NCI-H187 (cell line): ENCODE measurements at regions not wholly inside any gene's neighbourhood (a gene's known extent, or its start where the extent isn't known, plus 50 kb on each side); places are given as distances from the start of the nearest gene placed in this dataset.

Source experiments
- DNase-seq, 2 experiments: peaks; one replicate each; lab custom pipeline; 2025; lab: John Stamatoyannopoulos, UW

DNA sequence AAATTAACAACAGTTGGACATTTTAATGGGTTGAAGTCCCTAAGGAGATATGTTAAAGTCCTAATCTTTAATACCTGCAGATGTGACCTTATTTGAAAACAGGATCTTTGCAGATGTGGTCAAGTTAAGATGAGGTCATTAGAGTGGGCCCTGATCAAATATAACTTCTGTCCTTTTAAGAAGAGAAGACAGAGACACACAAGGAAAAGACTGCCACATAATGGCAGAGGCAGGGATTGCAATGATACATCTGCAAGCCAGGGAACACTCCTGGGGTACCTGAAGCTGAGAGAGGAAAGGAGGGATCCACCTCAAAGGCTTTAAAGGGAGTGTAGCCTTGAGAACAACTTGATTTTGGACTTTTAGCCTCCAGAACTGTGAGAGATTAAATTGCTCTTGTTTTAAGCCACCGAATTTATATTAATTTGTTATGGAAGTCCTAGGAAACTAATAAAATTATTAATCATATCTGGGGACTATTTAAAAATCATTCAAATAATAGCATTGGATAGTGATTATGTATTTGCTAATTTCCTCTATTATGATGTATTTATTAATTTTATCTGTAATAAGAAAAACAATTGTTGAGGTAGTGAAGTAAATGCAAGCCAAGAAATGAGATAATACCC is 700.0 kb upstream of the PCDH15 start:
- DNase-seq = no peak

DNA sequence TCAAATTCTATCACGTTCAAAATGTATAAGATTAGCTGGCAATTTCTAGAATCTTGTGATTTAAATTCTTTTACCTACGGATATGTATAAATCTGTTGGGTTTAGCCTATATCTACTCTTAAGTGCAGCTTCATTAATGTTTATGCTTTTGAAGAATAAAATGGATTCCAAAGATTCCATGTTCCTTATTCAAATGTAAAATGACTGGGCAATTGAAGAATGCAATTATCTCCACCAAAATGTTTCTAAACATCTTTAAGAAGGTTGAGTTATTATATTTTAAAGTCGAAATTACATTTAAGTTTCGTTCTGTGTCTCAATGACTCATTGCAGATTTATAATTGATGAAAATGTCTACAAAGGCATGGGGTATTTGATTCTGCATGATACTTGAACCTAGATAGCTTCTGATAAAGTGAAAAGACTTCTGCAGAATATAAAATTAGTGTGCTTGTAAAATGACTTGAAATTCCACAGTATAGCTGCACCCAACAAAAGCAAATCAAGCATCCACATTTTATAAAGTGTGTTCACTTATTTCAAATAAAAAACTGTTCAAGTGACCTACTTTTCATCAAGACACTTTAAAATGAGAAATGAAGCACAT is 697.0 kb upstream of the PCDH15 start:
- DNase-seq = no peak

DNA sequence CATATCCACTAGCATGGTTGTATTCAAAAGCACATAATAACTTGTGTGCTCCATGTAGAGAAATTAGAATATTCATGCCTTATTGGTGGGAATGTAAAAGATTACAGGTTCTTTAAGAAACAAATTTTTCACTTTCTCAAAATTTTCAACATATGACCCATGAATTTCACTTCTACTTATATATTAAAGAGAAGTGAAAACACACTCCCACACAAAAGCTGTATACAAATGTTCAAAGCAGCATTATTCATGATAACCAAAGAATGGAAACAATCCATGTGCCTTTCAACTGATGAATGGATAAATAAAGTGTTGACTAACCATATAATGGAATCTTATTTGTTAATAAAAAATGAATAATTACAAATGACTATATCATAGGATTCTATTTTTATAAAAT is 694.5 kb upstream of the PCDH15 start:
- no peak for DNase-seq

DNA sequence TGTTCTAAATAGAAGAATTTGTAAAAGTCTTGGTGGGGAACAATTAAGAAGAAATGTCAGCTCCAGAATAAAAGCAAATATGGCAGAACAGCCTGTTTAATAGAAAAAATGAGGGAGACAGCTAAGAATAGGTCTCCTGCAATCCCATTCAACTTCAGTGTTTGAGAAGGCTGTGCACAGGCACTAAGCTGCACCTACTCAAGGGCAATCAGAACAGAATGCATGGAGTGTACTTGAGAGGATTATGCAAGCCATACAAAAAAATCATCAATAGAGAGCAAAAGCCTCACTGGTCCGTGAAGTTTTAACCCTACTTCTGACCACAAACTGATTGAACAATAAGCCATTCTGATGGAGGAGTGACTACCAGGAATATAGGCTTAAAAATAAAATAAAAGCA is 690.7 kb upstream of the PCDH15 start:
- DNase-seq = no peak

DNA sequence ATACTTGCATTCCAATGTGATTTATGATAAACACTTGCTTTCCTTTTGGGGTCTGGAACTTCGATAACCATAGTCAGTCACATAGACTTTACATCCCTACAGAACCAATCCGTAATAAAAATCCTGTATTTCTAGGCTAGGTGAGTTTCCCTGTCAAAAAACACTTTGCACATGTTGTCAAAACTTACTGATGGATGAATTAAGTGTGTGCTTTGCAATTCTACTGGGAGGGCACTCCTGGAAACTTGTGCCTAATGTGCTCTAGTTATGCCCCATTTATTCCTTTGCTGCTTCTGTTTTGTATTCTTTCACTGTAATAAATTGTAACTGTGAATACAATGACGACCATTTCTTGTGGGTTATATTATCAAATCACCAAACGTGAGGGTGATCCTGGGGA is 684.8 kb upstream of the PCDH15 start:
- no peak for DNase-seq

DNA sequence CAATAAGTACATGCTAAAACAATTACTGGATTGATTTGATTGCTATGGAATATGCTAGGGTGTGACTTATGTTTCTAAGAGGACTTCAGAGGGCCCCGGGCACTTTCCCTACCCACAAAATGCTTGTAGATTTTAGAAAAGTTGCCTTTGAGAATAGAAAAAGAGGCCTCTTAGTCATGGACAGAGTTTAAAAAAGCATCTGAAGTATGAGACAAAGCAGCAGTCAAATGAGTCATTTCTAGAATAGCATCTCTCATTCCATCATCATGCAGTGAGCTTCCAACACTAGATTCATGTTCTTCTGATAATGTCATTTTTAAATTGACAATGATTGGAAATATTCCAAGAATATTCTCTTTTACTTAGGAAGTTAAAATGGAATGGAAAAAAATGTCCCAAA is 675.1 kb upstream of the PCDH15 start:
- no peak for DNase-seq

DNA sequence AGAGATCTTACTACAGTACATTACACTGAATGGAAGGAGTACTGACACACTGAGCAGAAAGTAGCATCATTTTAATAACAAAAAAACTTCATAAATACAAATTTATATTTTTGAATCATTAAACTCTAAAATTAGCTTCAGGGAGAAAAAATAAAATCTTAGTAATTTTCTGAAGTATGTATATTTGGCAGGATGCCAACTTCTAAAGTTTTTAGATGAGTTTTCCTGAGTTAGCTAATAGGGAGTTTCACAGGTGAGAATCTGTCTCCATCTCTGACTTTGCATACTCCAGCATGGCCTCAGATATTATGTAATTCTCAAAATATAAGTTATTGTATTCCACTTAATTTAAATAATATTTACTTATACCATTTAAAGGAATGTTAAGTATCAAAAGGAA is 673.2 kb upstream of the PCDH15 start:
- no peak for DNase-seq

DNA sequence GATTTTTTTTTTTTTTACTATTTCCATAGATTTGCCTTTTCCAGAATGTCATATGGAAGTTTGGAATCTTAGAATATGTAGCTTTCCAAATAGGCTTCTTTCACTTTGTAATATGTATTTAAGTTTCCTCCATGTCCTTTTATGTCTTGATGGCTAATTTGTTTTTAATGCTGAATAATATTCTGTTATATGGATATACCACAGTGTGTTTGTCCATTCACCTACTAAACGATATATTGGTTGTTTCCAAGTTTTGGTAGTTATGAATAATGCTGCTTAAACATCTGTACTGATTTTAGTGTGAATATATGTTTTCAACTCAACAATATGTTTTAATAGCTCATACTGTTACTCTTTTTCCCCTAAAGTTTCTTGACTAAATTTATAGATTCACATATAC is 669.8 kb upstream of the PCDH15 start:
- no peak for DNase-seq

DNA sequence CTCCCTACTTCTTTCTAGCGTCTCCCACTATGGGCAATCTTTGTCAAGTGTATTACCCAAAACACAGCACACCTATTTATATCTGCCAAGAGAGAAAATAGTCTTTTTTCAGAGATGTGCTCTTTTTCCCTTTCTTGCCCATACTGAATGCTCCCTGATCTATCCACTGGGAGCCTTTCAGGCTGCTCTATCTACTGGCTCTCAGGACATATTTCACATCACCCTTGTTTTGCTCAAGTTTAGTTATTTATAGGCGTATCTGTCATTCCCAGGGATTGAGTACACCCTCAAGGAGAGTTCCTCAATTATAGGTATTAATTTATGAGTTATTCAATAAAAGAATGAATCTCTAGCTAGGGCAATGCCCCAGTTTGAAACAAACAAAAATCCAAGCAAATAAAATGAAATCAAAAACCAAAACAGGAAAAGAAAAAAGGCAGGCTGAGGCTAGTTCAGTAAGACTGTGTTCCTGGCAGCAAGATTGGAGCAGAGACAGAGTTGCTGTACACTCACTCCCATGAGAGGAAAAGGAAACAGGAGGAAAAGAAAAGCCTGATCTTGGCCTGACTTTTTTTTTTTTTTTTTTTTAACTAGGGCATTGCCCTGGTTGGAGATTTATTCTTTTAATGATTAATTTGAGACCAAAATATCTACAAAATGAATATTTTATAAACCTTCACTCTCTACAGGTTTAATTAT is 665.9 kb upstream of the PCDH15 start:
- DNase-seq = no peak

DNA sequence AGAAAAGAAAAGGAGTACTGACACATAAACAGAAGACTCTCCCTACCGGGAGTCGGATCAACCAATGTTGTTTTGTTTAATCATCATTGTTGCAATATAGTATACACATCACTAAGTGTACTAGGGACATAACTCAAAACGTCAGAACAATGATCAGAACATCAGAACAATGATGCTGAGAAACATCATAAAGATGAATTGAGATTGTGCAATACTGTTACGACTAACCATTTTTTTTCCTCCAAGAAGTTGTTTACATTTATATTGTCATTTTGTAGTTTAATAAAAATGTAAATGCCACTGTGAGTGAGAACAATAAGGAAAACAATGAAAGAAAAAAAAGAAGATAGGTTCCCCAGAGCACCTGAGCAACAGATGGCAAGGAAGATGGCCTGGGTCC is 663.1 kb upstream of the PCDH15 start:
- no peak for DNase-seq

DNA sequence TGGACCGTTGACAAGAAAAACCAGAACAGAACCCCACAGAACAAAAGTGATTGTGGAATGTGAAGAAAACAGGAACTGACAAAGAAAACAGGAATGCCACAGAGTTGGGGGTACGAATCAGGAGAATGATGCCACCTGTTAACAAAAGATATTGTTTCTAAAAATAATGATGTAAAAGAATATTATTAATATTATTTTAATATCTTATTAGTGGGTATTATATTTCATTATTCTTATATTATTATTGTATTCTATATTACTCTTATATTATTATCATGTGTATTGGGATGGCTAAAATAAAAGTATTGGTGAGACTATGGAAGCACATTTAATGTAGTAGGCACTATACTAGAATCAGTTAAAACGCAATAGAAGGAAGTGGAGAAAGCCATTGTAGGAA is 659.0 kb upstream of the PCDH15 start:
- DNase-seq = no peak

DNA sequence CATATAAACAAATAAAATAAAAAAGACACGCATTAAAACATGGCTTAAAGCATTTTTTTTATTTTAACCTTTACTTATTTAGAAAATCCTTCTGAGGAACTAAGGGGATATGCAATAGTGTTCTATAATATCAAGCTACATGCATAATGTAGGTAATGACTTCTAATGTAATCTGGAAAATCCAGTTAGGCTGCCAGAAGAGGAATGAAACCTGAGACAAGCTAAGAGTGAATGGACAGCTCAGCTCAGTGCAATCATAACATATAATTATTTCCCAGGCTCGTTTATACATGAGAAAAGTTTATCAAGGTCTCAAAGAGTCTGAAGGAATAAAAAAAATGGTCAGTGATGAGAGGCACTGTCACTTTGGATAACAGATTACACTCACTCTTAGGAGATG is 649.0 kb upstream of the PCDH15 start:
- no peak for DNase-seq

DNA sequence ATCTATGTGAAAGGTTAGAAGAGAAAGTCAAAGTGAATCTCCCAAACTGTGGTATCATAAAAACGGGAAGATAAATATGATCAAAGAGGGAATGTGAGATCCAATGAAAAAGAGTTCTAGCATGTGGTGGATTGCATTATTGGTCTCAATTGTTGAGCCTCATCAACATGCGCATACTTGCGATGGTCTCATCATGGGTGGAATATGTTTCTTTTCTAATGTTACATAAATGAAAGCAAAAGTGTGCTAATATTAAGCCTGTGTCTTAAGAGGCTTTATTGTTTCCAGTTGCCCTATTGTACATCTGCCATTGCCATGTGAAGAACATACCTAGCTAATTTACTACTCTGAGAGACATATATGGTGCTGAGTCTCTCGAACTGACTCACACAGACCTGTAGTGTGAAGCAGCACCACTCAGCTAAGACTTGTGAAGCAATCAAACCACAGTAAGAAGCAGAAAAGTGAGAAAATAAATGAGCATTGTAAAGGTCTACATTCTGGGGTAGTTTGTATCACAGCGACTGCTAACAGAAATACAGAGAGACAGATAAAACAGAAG is 645.5 kb upstream of the PCDH15 start:
- DNase-seq = no peak

DNA sequence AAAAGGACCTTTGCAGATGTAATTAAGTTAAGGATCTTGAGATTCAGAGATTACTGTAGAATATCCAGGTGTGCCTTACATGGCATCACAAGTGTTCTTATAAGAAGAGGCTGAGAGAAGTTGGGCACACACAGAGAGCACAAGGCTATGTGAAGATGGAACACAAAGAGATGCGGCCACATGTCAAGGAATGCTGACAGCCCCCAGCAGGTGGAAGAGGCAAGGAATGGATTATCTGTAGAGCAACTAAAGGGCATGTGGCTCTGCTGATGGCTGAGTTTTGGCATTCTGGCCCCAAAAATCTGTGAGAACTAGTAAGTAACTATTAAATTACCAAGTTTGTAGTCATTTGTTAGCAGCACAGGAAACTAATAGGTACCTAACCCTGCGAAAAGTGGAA is 640.7 kb upstream of the PCDH15 start:
- no peak for DNase-seq

DNA sequence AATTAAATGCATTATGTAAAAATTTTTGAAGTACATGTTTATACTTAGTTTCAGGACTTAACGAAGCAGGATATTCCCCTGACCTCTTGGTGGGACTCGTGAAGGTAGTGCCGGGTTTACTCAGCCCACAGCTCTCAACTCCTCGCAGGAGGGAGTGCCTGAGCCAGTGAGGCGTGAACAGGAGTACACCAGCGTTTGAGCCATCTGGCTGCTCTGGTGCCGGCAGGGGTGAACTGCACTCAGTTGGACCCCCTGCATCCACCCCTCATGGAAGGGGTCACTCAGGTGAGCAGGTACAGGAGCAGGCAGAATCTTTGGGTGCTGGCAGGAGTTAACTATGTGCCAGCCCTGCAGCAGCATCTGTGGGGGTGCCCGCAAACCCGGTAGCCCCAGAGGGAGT is 625.1 kb upstream of the PCDH15 start:
- no peak for DNase-seq

DNA sequence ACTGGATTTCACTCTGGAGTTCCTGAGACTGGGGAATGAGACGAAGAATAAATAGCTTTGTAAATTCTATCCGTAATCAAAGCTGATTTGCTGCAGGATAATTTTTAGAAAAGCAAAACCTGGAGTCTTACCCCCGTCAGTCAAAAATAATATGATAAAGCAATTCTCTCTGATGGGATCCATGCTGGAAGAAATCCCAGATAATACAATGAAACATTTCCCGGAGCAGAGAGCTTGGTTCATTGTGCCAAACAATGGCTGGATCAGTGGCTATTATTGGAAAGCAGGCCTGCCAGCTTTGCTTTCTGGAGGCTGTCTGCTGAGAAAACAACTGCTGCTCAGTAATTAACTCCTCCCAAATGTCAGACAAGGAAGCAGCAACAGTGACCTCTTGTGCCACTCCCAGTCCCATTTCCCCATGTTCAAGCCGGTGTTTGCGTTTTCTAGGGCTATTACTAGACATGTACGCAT is 609.4 kb upstream of the PCDH15 start:
- DNase-seq = peak in 1 of 2 experiments; percentile 0

DNA sequence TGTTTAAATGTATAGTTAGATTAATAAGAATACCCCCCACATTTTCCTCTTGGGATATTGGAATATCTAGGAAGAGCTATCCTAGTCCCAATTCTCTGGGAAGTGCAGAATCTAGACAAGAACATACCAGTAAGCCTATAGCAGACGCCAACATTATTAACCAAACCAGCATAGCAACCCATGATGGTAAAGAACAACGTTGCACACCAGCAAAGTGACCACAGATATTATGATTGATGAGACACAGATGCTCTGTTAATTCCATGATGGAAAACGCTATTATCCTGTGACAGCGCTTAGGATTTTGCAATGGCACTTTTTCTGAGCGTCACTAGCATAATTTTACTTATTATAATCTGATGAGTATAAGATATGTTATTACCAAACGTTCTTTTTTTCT is 603.1 kb upstream of the PCDH15 start:
- DNase-seq = no peak

DNA sequence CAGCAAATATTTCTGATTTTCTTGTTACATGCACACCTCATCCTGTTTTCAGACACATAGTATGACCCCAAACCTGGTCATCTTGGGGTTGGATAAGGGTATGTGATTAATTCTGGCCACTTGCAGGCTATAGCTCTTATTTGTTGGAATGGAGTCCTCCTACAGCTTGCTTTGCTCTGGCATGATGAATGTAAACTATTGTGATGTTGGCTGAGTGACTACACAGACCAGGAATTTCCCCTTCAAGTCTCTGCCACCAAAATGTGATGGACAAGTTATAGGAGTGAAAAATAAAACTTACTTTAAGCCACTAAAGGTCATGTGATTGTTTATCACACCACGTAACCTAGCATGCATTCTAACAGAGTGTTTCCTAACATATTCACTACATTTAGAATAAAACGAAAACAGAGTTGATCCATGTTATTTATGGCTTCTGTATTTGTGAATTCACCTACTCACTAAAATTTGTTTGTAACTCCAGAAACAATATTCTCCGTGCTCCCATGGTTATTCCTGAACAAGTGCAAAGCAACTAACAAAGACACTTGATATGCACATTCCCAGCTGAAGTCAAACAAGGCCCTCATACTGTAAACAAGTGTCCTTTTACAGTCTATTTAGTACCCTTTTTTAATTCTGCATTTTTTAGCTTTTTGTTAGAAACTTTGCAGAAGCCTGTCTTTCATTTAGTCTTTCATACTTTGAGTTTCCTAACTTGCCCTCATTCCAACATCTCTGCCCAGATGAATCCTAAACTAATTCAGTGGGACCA is 599.2 kb upstream of the PCDH15 start:
- no peak for DNase-seq

DNA sequence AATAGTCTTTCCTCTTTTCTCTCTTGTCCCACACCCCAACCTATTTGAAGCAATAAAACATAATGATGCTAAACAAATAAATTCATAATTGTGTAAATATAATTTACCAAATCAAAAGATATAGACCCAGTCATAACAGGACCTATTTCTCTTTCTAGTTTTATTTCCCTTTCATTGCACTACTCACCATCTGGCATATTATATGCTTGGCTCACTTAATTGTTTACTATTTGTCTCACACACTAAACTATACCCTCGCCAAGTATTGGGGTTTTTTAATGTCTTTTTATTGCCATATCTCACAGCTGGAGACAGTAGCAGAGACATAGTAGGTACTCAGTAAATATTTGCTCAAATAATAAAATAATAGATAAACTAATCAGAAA is 597.5 kb upstream of the PCDH15 start:
- no peak for DNase-seq

DNA sequence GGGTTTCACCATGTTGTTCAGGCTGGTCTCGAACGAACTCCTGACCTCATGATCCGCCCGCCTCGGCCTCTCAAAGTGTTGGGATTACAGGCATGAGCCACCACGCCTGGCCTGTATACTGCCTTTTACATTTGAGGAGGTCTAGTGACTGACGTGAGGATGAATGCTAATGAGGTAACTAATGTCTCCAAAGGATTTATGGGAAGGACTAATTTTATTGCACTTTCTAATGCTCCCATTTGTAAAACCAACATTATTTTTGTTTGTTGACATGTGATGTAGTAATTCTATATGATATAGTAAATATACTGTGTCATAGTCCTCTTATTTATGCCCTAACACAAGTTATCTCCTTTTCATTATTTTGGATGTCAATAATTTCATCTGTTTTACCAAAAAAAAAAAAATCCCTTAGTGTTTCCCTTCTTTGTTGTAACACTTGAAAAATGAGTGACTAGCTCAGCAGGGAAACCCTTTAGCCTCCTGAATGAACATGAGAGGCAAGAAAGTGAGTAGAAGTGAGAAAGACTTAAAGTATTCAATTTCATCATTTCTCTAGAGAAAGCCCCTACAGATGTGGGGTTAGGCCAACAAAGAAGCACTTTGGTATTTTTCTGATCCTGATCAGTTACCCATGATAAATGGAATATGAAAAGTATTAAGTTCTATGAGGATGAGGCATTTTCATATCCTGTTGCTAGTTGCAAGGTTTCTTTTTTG is 596.9 kb upstream of the PCDH15 start:
- DNase-seq = no peak

DNA sequence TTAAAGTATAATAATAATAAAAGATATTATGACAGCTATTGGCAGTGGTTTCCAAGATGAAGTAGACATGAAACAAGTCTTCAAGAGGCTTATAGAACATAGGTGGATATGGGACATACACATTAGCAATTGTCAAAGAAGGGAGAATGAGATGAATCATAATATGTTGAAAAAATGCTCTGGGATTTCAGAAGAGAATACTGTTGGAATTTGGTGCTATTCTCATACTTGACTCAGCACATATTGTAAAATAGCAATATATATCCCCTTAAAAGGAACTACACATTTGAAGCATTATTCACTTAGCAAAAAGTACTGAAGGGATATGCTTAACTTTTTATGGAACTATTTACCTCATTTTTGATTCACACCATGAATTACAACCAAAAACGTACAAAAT is 577.2 kb upstream of the PCDH15 start:
- no peak for DNase-seq

DNA sequence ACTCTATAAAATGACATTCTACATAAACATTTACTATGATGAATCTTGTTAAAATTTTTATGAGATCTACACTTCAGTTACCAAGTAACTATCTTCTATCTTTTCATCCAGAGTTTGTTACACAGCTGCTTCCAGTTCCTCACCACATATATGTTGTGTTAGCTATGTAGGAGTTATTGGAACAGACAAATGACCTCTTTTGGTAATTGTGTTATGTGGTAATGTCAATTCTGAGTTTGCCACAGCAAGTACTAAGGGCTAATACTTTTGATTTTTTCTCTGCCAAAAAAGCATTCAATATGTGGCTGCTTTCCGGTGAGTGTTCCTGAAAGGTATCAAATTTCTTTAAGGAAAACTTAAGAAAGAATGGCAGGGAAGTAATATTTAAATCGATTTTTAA is 573.9 kb upstream of the PCDH15 start:
- no peak for DNase-seq
